ENCODE measurements at regions not wholly inside any gene's neighbourhood (a gene's known extent, or its start where the extent isn't known, plus 50 kb on each side); places are given as distances from the start of the nearest gene placed in this dataset.

- TF ChIP-seq CTCF (IDR thresholded peaks at IDR 0.05; ENCODE audit: low read depth, low read length, missing control alignments): no peak
- H3K4me3 ChIP-seq (ENCODE audit: low read depth, low read length): no peak overlapping the region
- DNase-seq (ENCODE audit: low read depth): no peak
These were observed 254.7 kb downstream of the MREG start for GRCh38 chr2:215758691-215759090.

- H3K4me3 ChIP-seq (ENCODE audit: low read depth, low read length): no peak overlapping the region
- no peak for TF ChIP-seq CTCF (IDR thresholded peaks at IDR 0.05; ENCODE audit: low read depth, low read length, missing control alignments)
- no peak for DNase-seq (ENCODE audit: low read depth)
These were observed 257.0 kb downstream of the MREG start for GRCh38 chr2:215756346-215756730.

GRCh38 chr2:215755641-215756345 lies 257.6 kb downstream of the MREG start:
- no peak for TF ChIP-seq CTCF (IDR thresholded peaks at IDR 0.05; ENCODE audit: low read depth, low read length, missing control alignments)
- no peak overlapping the region for H3K4me3 ChIP-seq (ENCODE audit: low read depth, low read length)
- DNase-seq (ENCODE audit: low read depth): no peak

- no peak for TF ChIP-seq CTCF (IDR thresholded peaks at IDR 0.05; ENCODE audit: low read depth, low read length, missing control alignments)
- H3K4me3 ChIP-seq (ENCODE audit: low read depth, low read length): no peak overlapping the region
- DNase-seq (ENCODE audit: low read depth): no peak
These were observed 258.8 kb downstream of the MREG start for GRCh38 chr2:215754546-215754945.

- DNase-seq (ENCODE audit: low read depth): no peak
- no peak for TF ChIP-seq CTCF (IDR thresholded peaks at IDR 0.05; ENCODE audit: low read depth, low read length, missing control alignments)
- no peak overlapping the region for H3K4me3 ChIP-seq (ENCODE audit: low read depth, low read length)
These were observed 259.5 kb downstream of the MREG start for GRCh38 chr2:215753808-215754207.

- H3K4me3 ChIP-seq (ENCODE audit: low read depth, low read length): no peak overlapping the region
- no peak for TF ChIP-seq CTCF (IDR thresholded peaks at IDR 0.05; ENCODE audit: low read depth, low read length, missing control alignments)
- no peak for DNase-seq (ENCODE audit: low read depth)
These were observed 260.4 kb downstream of the MREG start for GRCh38 chr2:215752991-215753390.

DNA sequence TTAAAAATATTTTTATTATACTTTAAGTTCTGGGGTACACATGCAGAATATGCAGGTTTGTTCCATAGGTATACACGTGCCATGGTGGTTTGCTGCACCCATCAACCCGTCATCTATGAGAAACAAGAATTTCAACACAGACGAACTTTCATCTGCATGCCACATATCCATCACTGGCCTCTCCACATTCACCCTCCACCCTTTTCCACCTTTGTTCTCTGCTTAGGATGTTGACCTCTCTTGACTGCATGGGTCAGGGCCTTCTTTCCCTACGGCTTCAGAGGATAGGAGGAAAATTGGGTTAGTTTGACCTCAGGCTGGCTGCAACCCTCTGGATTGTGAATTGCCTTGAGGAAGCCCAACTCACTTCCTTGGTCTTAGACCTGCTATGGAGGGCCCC lies 260.9 kb downstream of the MREG start:
- no peak overlapping the region for H3K4me3 ChIP-seq (ENCODE audit: low read depth, low read length)
- no peak for DNase-seq (ENCODE audit: low read depth)
- no peak for TF ChIP-seq CTCF (IDR thresholded peaks at IDR 0.05; ENCODE audit: low read depth, low read length, missing control alignments)

All from GM12864 (cell line).